Left colon (tissue), 2 donors: ENCODE measurements at regions not wholly inside any gene's neighbourhood (a gene's known extent, or its start where the extent isn't known, plus 50 kb on each side); places are given as distances from the start of the nearest gene placed in this dataset.
A peak's percentile ranks its signal among the peaks of the same experiment; 100 is the strongest.
"Not testable (repeated sequence)": the region's sequence is repeated elsewhere in the genome, so short reads cannot be mapped to it uniquely, and the experiment has no call there.

Source experiments
- ATAC-seq: fragments of 200-7000 bp; cut with Tn5 transposase; one replicate; pipeline ENCODE4 v1.9.1; 2020; ENCODE audit warnings: mild to moderate bottlenecking, moderate library complexity
- DNase-seq, 2 donors: peaks; one replicate each; pipeline ENCODE4 v3.0.0-alpha.2; 2020
- intact Hi-C, 2 donors: fragments of 100-400 bp; cut with DNase I in 1 of 2; cut with micrococcal nuclease in 1 of 2; formaldehyde crosslinking; loops; one replicate each; pipeline versions ENCODE4 v1.11.2 to v1.14.0; 2022; cut with DNase I, micrococcal nuclease
- donor health status: DM: no; HTN: no; CAD: no.
- donor health status: DM: yes; HTN: yes; CAD: no.

- no peak for DNase-seq
- ATAC-seq = no peak
- intact Hi-C loops = no loop called here
Observed at GRCh38 chr6:27829453-27830211, 82.6 kb downstream of the OR2B2 start.

- intact Hi-C loops = not testable (repeated sequence)
Observed at GRCh38 chr6:27827477-27827876, 84.7 kb downstream of the OR2B2 start.

GRCh38 chr6:27826612-27826985 is 85.6 kb downstream of the OR2B2 start:
- intact Hi-C loops, DNase-seq, ATAC-seq: not testable (repeated sequence)

More at GRCh38 chr6:27827477-27827876, 84.7 kb downstream of the OR2B2 start:
- DNase-seq, ATAC-seq: not testable (repeated sequence)

- ATAC-seq, intact Hi-C loops, DNase-seq: not testable (repeated sequence)
Observed at GRCh38 chr6:27825848-27826611, 86.2 kb downstream of the OR2B2 start.

GRCh38 chr6:27825025-27825793 is 87.0 kb downstream of the OR2B2 start:
- intact Hi-C loops = no loop called here
- no peak for DNase-seq
- no peak for ATAC-seq

GRCh38 chr6:27824211-27825024 is 87.8 kb downstream of the OR2B2 start:
- ATAC-seq (peak; percentile 74), DNase-seq (peak; percentile 45 to 54)
- intact Hi-C loops = not testable (repeated sequence)

GRCh38 chr6:27823714-27824210 is 88.4 kb downstream of the OR2B2 start:
- DNase-seq (peak; percentile 51 to 86), ATAC-seq (peak; percentile 88)
- intact Hi-C loops = not testable (repeated sequence)

- DNase-seq = no peak
- ATAC-seq = no peak
- intact Hi-C loops = no loop called here
Observed at GRCh38 chr6:27816906-27817305, 95.3 kb downstream of the OR2B2 start.

- intact Hi-C loops = no loop called here
- peak; percentile 76 for ATAC-seq
- peak; percentile 69 to 87 for DNase-seq
Observed at GRCh38 chr6:27814665-27815424, 97.4 kb downstream of the OR2B2 start.

- DNase-seq, intact Hi-C loops, ATAC-seq: not testable (repeated sequence)
Observed at GRCh38 chr6:27814415-27814664, 97.9 kb downstream of the OR2B2 start.

GRCh38 chr6:27812805-27813492 is 99.2 kb downstream of the OR2B2 start:
- no peak for DNase-seq
- intact Hi-C loops = no loop called here
- no peak for ATAC-seq

GRCh38 chr6:27812078-27812804 is 100.0 kb downstream of the OR2B2 start:
- no peak for ATAC-seq
- intact Hi-C loops = no loop called here

GRCh38 chr6:27811451-27811772 is 100.8 kb downstream of the OR2B2 start:
- ATAC-seq = no peak
- intact Hi-C loops = no loop called here
- DNase-seq = no peak

More at GRCh38 chr6:27812078-27812804, 100.0 kb downstream of the OR2B2 start:
- no peak for DNase-seq

GRCh38 chr6:27810768-27811450 is 101.3 kb downstream of the OR2B2 start:
- intact Hi-C loops = no loop called here
- DNase-seq (no peak), ATAC-seq (no peak)

- DNase-seq (peak; percentile 81 to 87), ATAC-seq (peak; percentile 59)
- intact Hi-C loops = no loop called here
Observed at GRCh38 chr6:27809939-27810767, 102.0 kb downstream of the OR2B2 start.
